CD4-positive, CD25-positive, alpha-beta regulatory T cell (primary cell): ENCODE measurements at regions not wholly inside any gene's neighbourhood (a gene's known extent, or its start where the extent isn't known, plus 50 kb on each side); places are given as distances from the start of the nearest gene placed in this dataset.

Source experiments
- ATAC-seq, 2 donors: fragments of 150-1000 bp; cut with Tn5 transposase; one replicate each; pipeline ENCODE4 v1.10.0; 2021; ENCODE audit warnings: low read depth in 2 of 2, moderate number of reproducible peaks in 2 of 2, moderate library complexity in 1 of 2
- DNase-seq, 3 donors: peaks; one replicate each; pipeline versions ENCODE4 v3.0.0 to v3.0.0-alpha.2; 2012 to 2022; ENCODE audit warnings: mixed read lengths in 1 of 3
- H3K27ac ChIP-seq: one replicate; pipeline ENCODE4 v1.7.0; 2013; ENCODE audit warnings: mild to moderate bottlenecking, low read length; ENCODE audit not compliant: insufficient read depth, poor library complexity, severe bottlenecking
- H3K27me3 ChIP-seq: one replicate; pipeline ENCODE4 v1.7.0; 2013; ENCODE audit warnings: low read length; ENCODE audit not compliant: control insufficient read depth, insufficient read depth
- H3K36me3 ChIP-seq: one replicate; pipeline ENCODE4 v1.7.0; 2013; ENCODE audit warnings: mild to moderate bottlenecking, low read length, moderate library complexity; ENCODE audit not compliant: control insufficient read depth, insufficient read depth
- H3K4me1 ChIP-seq: 2 replicates; pipeline ENCODE4 v1.7.0; 2013; ENCODE audit warnings: mild to moderate bottlenecking, low read length; ENCODE audit not compliant: insufficient read depth, control insufficient read depth, poor library complexity, severe bottlenecking
- H3K4me3 ChIP-seq: one replicate; pipeline ENCODE4 v1.7.0; 2013; ENCODE audit warnings: low read depth, mild to moderate bottlenecking, low read length, moderate library complexity
- H3K9me3 ChIP-seq, 2 experiments: 1 replicate in 1 of 2; 2 replicates in 1 of 2; pipeline ENCODE4 v1.7.0; 2013; ENCODE audit warnings: low read length in 2 of 2, mild to moderate bottlenecking in 1 of 2, moderate library complexity in 1 of 2; ENCODE audit not compliant: control insufficient read depth in 2 of 2
- H3K27ac Mint-ChIP-seq, 3 donors: one replicate each; pipeline ENCODE4 v1.8.0; 2020 to 2022; ENCODE audit warnings: mild to moderate bottlenecking in 3 of 3, mixed read lengths in 3 of 3, moderate library complexity in 2 of 3
- H3K27me3 Mint-ChIP-seq: one replicate; pipeline ENCODE4 v1.8.0; 2022; ENCODE audit warnings: mild to moderate bottlenecking, mixed read lengths
- H3K36me3 Mint-ChIP-seq: one replicate; pipeline ENCODE4 v1.8.0; 2020; ENCODE audit warnings: mixed read lengths
- H3K4me1 Mint-ChIP-seq, 4 donors: one replicate each; pipeline ENCODE4 v1.8.0; 2020 to 2022; ENCODE audit warnings: mixed read lengths in 4 of 4, mild to moderate bottlenecking in 1 of 4
- H3K4me3 Mint-ChIP-seq, 4 donors: one replicate each; pipeline ENCODE4 v1.8.0; 2020 to 2022; ENCODE audit warnings: mild to moderate bottlenecking in 4 of 4, mixed read lengths in 4 of 4, moderate library complexity in 3 of 4
- H3K9me3 Mint-ChIP-seq, 7 donors: one replicate each; pipeline ENCODE4 v1.8.0; 2020 to 2022; ENCODE audit warnings: mixed read lengths in 7 of 7, mild to moderate bottlenecking in 3 of 7, moderate library complexity in 2 of 7

- no peaks in the 10 kb centered on the region for H3K36me3 Mint-ChIP-seq
- Histone ChIP-seq H3K4me3 (no peak overlapping the region), H3K27ac (no peak overlapping the region), H3K4me1 (no peaks in the 10 kb centered on the region), H3K36me3 (no peaks in the 10 kb centered on the region), H3K9me3 (no peaks in the 10 kb centered on the region), H3K27me3 (no peaks in the 10 kb centered on the region)
- ATAC-seq = no peak
- H3K4me1 Mint-ChIP-seq = peaks cover 0 to 4% (median 0%) of the 10 kb centered on the region in 4 donors
- peaks cover 0 to 5% (median 0%) of the 10 kb centered on the region in 7 donors for H3K9me3 Mint-ChIP-seq
- DNase-seq = no peak
- H3K4me3 Mint-ChIP-seq = no peak overlapping the region
- no peak overlapping the region for H3K27ac Mint-ChIP-seq
- peaks cover 29% of the 10 kb centered on the region for H3K27me3 Mint-ChIP-seq
Observed at GRCh38 chr5:40017135-40017534, 592.4 kb upstream of the DAB2 start.

- peak overlapping the region in 1 of 3 donors; percentile 82 for H3K27ac Mint-ChIP-seq
- Histone ChIP-seq H3K27me3 (peaks cover 8% of the 10 kb centered on the region), H3K4me3 (no peak overlapping the region), H3K9me3 (peaks cover 3 to 6% of the 10 kb centered on the region in 2 experiments), H3K4me1 (no peaks in the 10 kb centered on the region), H3K27ac (no peak overlapping the region), H3K36me3 (no peaks in the 10 kb centered on the region)
- H3K36me3 Mint-ChIP-seq = no peaks in the 10 kb centered on the region
- no peaks in the 10 kb centered on the region for H3K4me1 Mint-ChIP-seq
- no peak for DNase-seq
- H3K27me3 Mint-ChIP-seq = peaks cover 26% of the 10 kb centered on the region
- peaks cover 0 to 16% (median 5%) of the 10 kb centered on the region in 7 donors for H3K9me3 Mint-ChIP-seq
- ATAC-seq = no peak
- H3K4me3 Mint-ChIP-seq = no peak overlapping the region
Observed at GRCh38 chr5:40010436-40010835, 585.7 kb upstream of the DAB2 start.

DNA sequence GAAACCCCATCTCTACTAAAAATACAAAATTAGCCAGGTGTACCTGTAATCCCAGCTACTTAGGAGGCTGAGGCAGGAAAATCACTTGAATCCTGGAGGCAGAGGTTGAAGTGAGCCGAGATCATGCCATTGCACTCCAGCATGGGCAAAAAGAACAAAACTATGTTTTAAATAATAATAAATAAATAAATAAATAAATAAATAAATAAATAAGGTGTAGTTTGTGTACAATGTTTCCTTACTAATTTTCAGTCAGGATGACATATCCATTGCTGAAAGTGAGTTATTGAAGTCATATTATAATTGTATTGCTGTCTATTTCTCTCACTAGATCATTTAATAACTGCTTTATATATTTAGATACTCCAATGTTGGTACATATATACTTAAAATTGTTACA is 581.5 kb upstream of the DAB2 start:
- no peaks in the 10 kb centered on the region for H3K36me3 Mint-ChIP-seq
- no peak overlapping the region for H3K4me3 ChIP-seq
- peaks cover 4 to 16% (median 8%) of the 10 kb centered on the region in 7 donors for H3K9me3 Mint-ChIP-seq
- H3K9me3 ChIP-seq = peaks cover 3 to 6% of the 10 kb centered on the region in 2 experiments
- H3K27me3 Mint-ChIP-seq = peaks cover 37% of the 10 kb centered on the region
- no peak overlapping the region for H3K27ac Mint-ChIP-seq
- H3K4me1 Mint-ChIP-seq = no peaks in the 10 kb centered on the region
- DNase-seq (no peak), ATAC-seq (no peak)
- H3K36me3 ChIP-seq = no peaks in the 10 kb centered on the region
- H3K4me1 ChIP-seq = no peaks in the 10 kb centered on the region
- peaks cover 8% of the 10 kb centered on the region for H3K27me3 ChIP-seq
- no peak overlapping the region for H3K27ac ChIP-seq
- no peak overlapping the region for H3K4me3 Mint-ChIP-seq

- H3K27ac Mint-ChIP-seq = no peak overlapping the region
- H3K27me3 Mint-ChIP-seq = peaks cover 14% of the 10 kb centered on the region
- H3K36me3 ChIP-seq = no peaks in the 10 kb centered on the region
- no peak overlapping the region for H3K4me3 ChIP-seq
- DNase-seq (no peak), ATAC-seq (no peak)
- no peak overlapping the region for H3K4me3 Mint-ChIP-seq
- no peaks in the 10 kb centered on the region for H3K9me3 ChIP-seq
- peaks cover 2% of the 10 kb centered on the region for H3K27me3 ChIP-seq
- H3K4me1 Mint-ChIP-seq = no peaks in the 10 kb centered on the region
- no peaks in the 10 kb centered on the region for H3K4me1 ChIP-seq
- no peak overlapping the region for H3K27ac ChIP-seq
- H3K36me3 Mint-ChIP-seq = no peaks in the 10 kb centered on the region
- peaks cover 0 to 5% (median 3%) of the 10 kb centered on the region in 7 donors for H3K9me3 Mint-ChIP-seq
Observed at GRCh38 chr5:40001796-40002195, 577.0 kb upstream of the DAB2 start.

- no peaks in the 10 kb centered on the region for H3K36me3 Mint-ChIP-seq
- no peak overlapping the region for H3K27ac Mint-ChIP-seq
- Histone ChIP-seq H3K36me3 (no peaks in the 10 kb centered on the region), H3K27ac (no peak overlapping the region), H3K4me3 (no peak overlapping the region), H3K4me1 (no peaks in the 10 kb centered on the region), H3K27me3 (peaks cover 2% of the 10 kb centered on the region), H3K9me3 (no peaks in the 10 kb centered on the region)
- DNase-seq (no peak), ATAC-seq (no peak)
- no peaks in the 10 kb centered on the region for H3K4me1 Mint-ChIP-seq
- no peak overlapping the region for H3K4me3 Mint-ChIP-seq
- H3K9me3 Mint-ChIP-seq = peaks cover 0 to 3% (median 0%) of the 10 kb centered on the region in 7 donors
- H3K27me3 Mint-ChIP-seq = peaks cover 23% of the 10 kb centered on the region
Observed at GRCh38 chr5:39998518-39998917, 573.7 kb upstream of the DAB2 start.

DNA sequence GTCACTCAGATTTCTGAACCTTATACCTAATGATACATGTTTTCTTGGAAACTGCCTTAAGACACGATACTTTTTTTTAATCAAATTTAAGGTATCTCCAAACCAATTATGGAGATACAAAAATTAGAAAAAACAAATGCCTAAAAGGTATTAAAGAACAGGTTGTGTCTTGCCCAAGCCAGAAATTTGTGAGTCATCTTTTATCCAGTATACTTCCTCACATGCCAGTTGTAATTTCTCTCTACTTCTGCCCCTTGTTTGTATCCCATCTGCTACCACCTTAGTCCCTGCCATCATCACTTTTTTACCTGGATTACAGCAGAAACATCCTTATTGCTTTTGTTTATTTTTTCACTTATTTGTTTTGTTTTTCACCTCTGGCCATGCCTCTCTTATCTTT is 571.2 kb upstream of the DAB2 start:
- Mint-ChIP-seq H3K27me3 (peaks cover 16% of the 10 kb centered on the region), H3K4me1 (no peaks in the 10 kb centered on the region), H3K4me3 (no peak overlapping the region), H3K27ac (no peak overlapping the region), H3K36me3 (no peaks in the 10 kb centered on the region), H3K9me3 (peaks cover 0 to 1% (median 0%) of the 10 kb centered on the region in 7 donors)
- Histone ChIP-seq H3K4me3 (no peak overlapping the region), H3K27me3 (peaks cover 10% of the 10 kb centered on the region), H3K36me3 (no peaks in the 10 kb centered on the region), H3K4me1 (no peaks in the 10 kb centered on the region), H3K27ac (no peak overlapping the region), H3K9me3 (no peaks in the 10 kb centered on the region)
- ATAC-seq (no peak), DNase-seq (no peak)

- Mint-ChIP-seq H3K4me3 (no peak overlapping the region), H3K27ac (no peak overlapping the region), H3K9me3 (no peaks in the 10 kb centered on the region), H3K4me1 (no peaks in the 10 kb centered on the region), H3K27me3 (peaks cover 20% of the 10 kb centered on the region), H3K36me3 (no peaks in the 10 kb centered on the region)
- H3K27ac ChIP-seq = no peak overlapping the region
- H3K27me3 ChIP-seq = peaks cover 17% of the 10 kb centered on the region
- no peak overlapping the region for H3K4me3 ChIP-seq
- H3K36me3 ChIP-seq = no peaks in the 10 kb centered on the region
- no peak for ATAC-seq
- H3K9me3 ChIP-seq = no peaks in the 10 kb centered on the region
- DNase-seq = no peak
- H3K4me1 ChIP-seq = no peaks in the 10 kb centered on the region
Observed at GRCh38 chr5:39992617-39993202, 567.9 kb upstream of the DAB2 start.

DNA sequence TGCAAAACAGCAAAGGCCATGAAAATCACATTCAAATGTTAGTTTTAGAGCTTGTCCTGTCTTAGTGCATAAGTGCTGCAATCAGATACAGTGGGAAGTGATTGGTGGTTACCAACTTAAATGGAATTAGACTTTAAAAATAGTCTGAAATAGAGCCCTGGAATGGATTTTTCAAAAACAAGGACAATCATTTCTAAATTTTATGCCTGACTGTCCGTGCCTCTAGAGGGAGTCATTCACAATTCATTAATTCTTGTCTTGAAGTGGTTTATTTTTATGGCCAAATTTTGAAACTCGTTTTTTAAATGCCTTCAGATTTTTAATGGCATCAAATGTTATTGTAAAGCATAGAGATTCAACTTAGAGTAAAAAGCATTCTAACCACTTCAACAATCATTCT is 561.8 kb upstream of the DAB2 start:
- H3K4me1 Mint-ChIP-seq = no peaks in the 10 kb centered on the region
- H3K27me3 Mint-ChIP-seq = peaks cover 9% of the 10 kb centered on the region
- H3K27ac Mint-ChIP-seq = no peak overlapping the region
- H3K36me3 Mint-ChIP-seq = no peaks in the 10 kb centered on the region
- H3K4me1 ChIP-seq = no peaks in the 10 kb centered on the region
- no peak overlapping the region for H3K27ac ChIP-seq
- no peak for DNase-seq
- no peaks in the 10 kb centered on the region for H3K9me3 ChIP-seq
- no peak for ATAC-seq
- no peak overlapping the region for H3K4me3 ChIP-seq
- peaks cover 9% of the 10 kb centered on the region for H3K27me3 ChIP-seq
- peaks cover 0 to 3% (median 0%) of the 10 kb centered on the region in 7 donors for H3K9me3 Mint-ChIP-seq
- H3K4me3 Mint-ChIP-seq = no peak overlapping the region
- H3K36me3 ChIP-seq = no peaks in the 10 kb centered on the region
